DND-41 (cell line): ENCODE measurements at regions not wholly inside any gene's neighbourhood (a gene's known extent, or its start where the extent isn't known, plus 50 kb on each side); places are given as distances from the start of the nearest gene placed in this dataset.

Source experiments
- ATAC-seq: fragments of 200-7000 bp; cut with Tn5 transposase; 3 replicates; pipeline ENCODE4 v1.9.1; 2021; ENCODE audit warnings: low read depth; ENCODE audit not compliant: insufficient read depth
- DNase-seq: peaks from one replicate; pipeline ENCODE4 v3.0.0-alpha.2; 2020
- H2AFZ ChIP-seq: 2 replicates; pipeline ENCODE4 v1.6.0; 2012; ENCODE audit warnings: low read depth, low read length
- H3K27ac ChIP-seq: 2 replicates; pipeline ENCODE4 v1.5.1; 2012; ENCODE audit warnings: low read length, inconsistent platforms
- H3K27me3 ChIP-seq: fragments of 200-600 bp; sonication (generic); 2 replicates; pipeline ENCODE4 v1.6.0; 2012; ENCODE audit warnings: low read length, mild to moderate bottlenecking, inconsistent platforms; ENCODE audit not compliant: insufficient read depth, poor library complexity
- H3K36me3 ChIP-seq: 2 replicates; pipeline ENCODE4 v1.5.1; 2012; ENCODE audit warnings: low read length, inconsistent platforms; ENCODE audit not compliant: insufficient read depth
- H3K4me1 ChIP-seq: 2 replicates; pipeline ENCODE4 v1.5.1; 2012; ENCODE audit warnings: mild to moderate bottlenecking, low read length; ENCODE audit not compliant: insufficient read depth
- H3K4me2 ChIP-seq: 2 replicates; pipeline ENCODE4 v1.6.0; 2012; ENCODE audit warnings: mild to moderate bottlenecking, moderate library complexity, low read length, inconsistent platforms; ENCODE audit not compliant: insufficient read depth
- H3K4me3 ChIP-seq, 2 experiments: fragments of 200-600 bp in 1 of 2; shearing (Covaris generic) in 1 of 2; 2 replicates each; pipeline ENCODE4 v1.5.1; 2012 to 2016; ENCODE audit warnings: inconsistent platforms in 2 of 2, low read length in 2 of 2, mild to moderate bottlenecking in 2 of 2, low read depth in 1 of 2, moderate library complexity in 1 of 2
- H3K79me2 ChIP-seq: 2 replicates; pipeline ENCODE4 v1.6.0; 2012; ENCODE audit warnings: low read length, inconsistent platforms; ENCODE audit not compliant: insufficient read depth
- H3K9ac ChIP-seq: 2 replicates; pipeline ENCODE4 v1.6.0; 2012; ENCODE audit warnings: low read depth, mild to moderate bottlenecking, inconsistent platforms, low read length, moderate library complexity
- H3K9me3 ChIP-seq: 2 replicates; pipeline ENCODE4 v1.5.1; 2012; ENCODE audit warnings: low read length, moderate library complexity, mild to moderate bottlenecking, inconsistent platforms; ENCODE audit not compliant: insufficient read depth, severe bottlenecking
- H4K20me1 ChIP-seq: 2 replicates; pipeline ENCODE4 v1.6.0; 2012; ENCODE audit warnings: low read length; ENCODE audit not compliant: insufficient read depth
- EZH2 ChIP-seq: IDR thresholded peaks from 3 replicates; pipeline ENCODE4 v1.6.1; 2012; ENCODE audit warnings: borderline replicate concordance, low read depth, mild to moderate bottlenecking, moderate library complexity, low read length, inconsistent platforms; ENCODE audit not compliant: severe bottlenecking
- TF ChIP-seq, protein P1 (sequence below): IDR thresholded peaks from 2 replicates; pipeline ENCODE4 v1.5.1; 2012; ENCODE audit warnings: borderline replicate concordance, low read length, moderate library complexity, mild to moderate bottlenecking; ENCODE audit not compliant: poor library complexity, severe bottlenecking; ENCODE audit errors: extremely low read depth

DNA sequence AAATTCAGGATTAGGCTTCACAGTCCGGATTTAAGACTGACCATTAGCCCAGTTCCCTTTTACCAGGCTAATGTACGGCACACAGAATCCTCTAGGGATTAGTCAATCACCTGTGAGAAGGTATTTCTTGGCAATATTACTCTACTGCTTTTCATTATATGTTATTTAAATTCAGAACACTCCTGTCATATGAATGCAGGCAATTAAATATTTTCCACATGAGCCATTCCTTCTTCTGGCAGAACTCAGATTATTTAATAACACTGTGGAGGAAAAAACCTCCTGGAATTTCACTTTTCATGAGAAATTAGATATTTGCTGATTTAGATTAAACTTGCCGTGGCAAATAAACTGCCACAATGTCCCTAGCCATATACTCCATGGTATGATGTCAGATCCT lies 1357.5 kb upstream of the C9orf72 start:
- Histone ChIP-seq H3K9me3 (no peaks in the 10 kb centered on the region), H3K79me2 (no peaks in the 10 kb centered on the region), H3K4me3 (no peak overlapping the region), H3K27ac (no peak overlapping the region), H4K20me1 (no peaks in the 10 kb centered on the region), H2AFZ (no peak overlapping the region), H3K4me2 (no peak overlapping the region), H3K4me1 (no peaks in the 10 kb centered on the region), H3K36me3 (no peaks in the 10 kb centered on the region), H3K9ac (no peak overlapping the region), H3K27me3 (no peaks in the 10 kb centered on the region)
- no peak for TF ChIP-seq EZH2
- TF ChIP-seq, protein P1, sequence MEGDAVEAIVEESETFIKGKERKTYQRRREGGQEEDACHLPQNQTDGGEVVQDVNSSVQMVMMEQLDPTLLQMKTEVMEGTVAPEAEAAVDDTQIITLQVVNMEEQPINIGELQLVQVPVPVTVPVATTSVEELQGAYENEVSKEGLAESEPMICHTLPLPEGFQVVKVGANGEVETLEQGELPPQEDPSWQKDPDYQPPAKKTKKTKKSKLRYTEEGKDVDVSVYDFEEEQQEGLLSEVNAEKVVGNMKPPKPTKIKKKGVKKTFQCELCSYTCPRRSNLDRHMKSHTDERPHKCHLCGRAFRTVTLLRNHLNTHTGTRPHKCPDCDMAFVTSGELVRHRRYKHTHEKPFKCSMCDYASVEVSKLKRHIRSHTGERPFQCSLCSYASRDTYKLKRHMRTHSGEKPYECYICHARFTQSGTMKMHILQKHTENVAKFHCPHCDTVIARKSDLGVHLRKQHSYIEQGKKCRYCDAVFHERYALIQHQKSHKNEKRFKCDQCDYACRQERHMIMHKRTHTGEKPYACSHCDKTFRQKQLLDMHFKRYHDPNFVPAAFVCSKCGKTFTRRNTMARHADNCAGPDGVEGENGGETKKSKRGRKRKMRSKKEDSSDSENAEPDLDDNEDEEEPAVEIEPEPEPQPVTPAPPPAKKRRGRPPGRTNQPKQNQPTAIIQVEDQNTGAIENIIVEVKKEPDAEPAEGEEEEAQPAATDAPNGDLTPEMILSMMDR: no peak
- DNase-seq: no peak
- ATAC-seq: no peak

DNA sequence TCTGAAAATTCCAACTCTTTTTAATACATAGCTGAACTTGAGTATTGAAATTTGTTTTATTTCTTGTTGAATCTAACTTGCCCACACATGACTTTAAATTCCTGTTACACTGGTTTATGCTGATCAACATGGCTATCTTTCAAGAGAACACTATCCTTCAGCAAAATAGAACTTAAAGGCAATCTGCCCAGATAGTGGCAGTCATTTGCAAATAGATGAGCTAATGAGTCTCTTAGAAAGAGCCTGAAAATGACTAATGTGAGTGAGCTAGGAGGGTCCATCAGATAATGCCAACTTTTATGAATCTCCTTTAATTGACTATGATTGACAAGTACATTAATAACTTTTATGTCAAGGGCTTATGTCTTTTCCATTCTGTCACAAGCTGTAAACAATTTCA lies 1360.8 kb upstream of the C9orf72 start:
- ATAC-seq (no peak), DNase-seq (no peak)
- Histone ChIP-seq H3K27me3 (no peaks in the 10 kb centered on the region), H3K9ac (no peak overlapping the region), H3K36me3 (no peaks in the 10 kb centered on the region), H4K20me1 (no peaks in the 10 kb centered on the region), H2AFZ (no peak overlapping the region), H3K4me2 (no peak overlapping the region), H3K27ac (no peak overlapping the region), H3K4me1 (no peaks in the 10 kb centered on the region), H3K9me3 (no peaks in the 10 kb centered on the region), H3K79me2 (no peaks in the 10 kb centered on the region), H3K4me3 (no peak overlapping the region)
- no peak for TF ChIP-seq EZH2
- TF ChIP-seq, protein P1: no peak

DNA sequence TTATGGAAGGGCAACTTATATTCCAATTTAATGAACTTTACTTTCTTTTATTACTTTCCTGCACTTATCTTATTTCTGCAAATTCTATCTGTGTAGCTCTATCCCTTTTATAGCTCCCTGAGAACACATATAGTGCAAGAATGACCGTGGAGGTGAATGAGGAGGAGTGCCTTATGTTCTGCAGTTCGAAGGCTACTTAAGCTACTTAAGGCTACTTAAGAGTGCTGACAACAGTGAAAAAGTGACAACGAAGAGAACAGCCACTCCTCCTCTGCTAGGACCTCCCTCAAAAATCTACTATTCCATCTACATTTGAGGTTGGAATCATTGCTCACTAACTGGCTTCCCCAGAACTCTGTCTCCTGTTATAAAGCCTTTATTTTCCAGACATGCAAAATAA lies 1365.7 kb upstream of the C9orf72 start:
- H3K9me3 ChIP-seq: no peaks in the 10 kb centered on the region
- no peaks in the 10 kb centered on the region for H3K79me2 ChIP-seq
- ATAC-seq (no peak), DNase-seq (no peak)
- no peaks in the 10 kb centered on the region for H3K4me1 ChIP-seq
- H2AFZ ChIP-seq: no peak overlapping the region
- no peaks in the 10 kb centered on the region for H3K27me3 ChIP-seq
- TF ChIP-seq, protein P1: no peak
- no peak for TF ChIP-seq EZH2
- H3K36me3 ChIP-seq: no peaks in the 10 kb centered on the region
- H3K4me3 ChIP-seq: no peak overlapping the region
- H3K4me2 ChIP-seq: no peak overlapping the region
- H4K20me1 ChIP-seq: no peaks in the 10 kb centered on the region
- no peak overlapping the region for H3K27ac ChIP-seq
- H3K9ac ChIP-seq: no peak overlapping the region

DNA sequence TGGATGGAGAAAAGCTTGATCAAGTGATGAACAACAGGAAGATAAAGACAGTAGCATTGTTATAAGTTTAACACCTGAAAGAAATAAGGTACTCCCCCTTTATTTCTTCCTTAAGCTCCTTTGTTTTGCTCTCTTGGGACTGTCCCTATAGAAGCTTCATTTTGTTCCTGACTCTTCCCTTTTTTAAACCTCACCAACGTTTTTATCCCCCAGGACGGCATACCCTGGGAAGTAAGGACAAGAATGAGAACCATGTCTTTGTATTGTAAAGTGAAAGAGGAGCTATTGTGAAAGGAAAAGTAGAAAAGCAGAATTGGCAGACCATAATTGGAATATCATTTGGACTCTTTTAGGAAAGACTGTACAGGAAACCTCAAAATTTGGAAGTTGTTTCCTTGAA lies 1368.6 kb upstream of the C9orf72 start:
- no peak overlapping the region for H3K4me3 ChIP-seq

More for the DNA sequence above, 1368.6 kb upstream of the C9orf72 start:
- DNase-seq: no peak
- no peaks in the 10 kb centered on the region for H3K36me3 ChIP-seq
- no peak overlapping the region for H3K9ac ChIP-seq
- H3K27ac ChIP-seq: no peak overlapping the region
- H2AFZ ChIP-seq: no peak overlapping the region
- no peaks in the 10 kb centered on the region for H4K20me1 ChIP-seq
- no peak overlapping the region for H3K4me2 ChIP-seq
- H3K27me3 ChIP-seq: no peaks in the 10 kb centered on the region
- H3K4me1 ChIP-seq: no peaks in the 10 kb centered on the region
- no peaks in the 10 kb centered on the region for H3K9me3 ChIP-seq
- no peaks in the 10 kb centered on the region for H3K79me2 ChIP-seq
- ATAC-seq: no peak
- TF ChIP-seq, protein P1: no peak
- no peak for TF ChIP-seq EZH2
